VCaP (cell line): ENCODE measurements at regions not wholly inside any gene's neighbourhood (a gene's known extent, or its start where the extent isn't known, plus 50 kb on each side); places are given as distances from the start of the nearest gene placed in this dataset.
A peak's percentile ranks its signal among the peaks of the same experiment; 100 is the strongest.

ENCODE experiments used
- H3K27ac ChIP-seq: fragments of 450-650 bp; 2 replicates; pipeline ENCODE4 v1.5.1; 2017
- TF ChIP-seq, protein P1 (sequence below): fragments of 450-650 bp; conservative IDR thresholded peaks from 2 replicates; pipeline ENCODE4 v1.5.1; 2017; ENCODE audit warnings: mild to moderate bottlenecking, moderate library complexity

DNA sequence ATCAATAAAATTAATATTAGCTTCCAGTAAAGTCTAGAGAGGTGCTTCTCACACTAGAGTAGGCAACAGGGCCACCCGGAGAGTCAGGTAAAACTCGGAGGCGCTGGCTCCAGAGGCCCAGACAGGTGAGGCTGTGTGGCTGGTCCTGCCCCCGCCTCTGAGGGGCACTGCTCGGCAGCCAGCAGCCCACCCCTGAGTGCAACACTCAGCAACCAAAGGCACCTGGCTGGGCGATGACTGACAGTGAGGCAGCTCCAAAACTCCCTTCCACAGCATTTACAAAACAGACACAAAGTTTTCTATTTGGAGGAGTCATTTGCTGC lies 138.8 kb upstream of the ID2 start:
- peak overlapping the region; percentile 22; the same call in 1 of the 2 replicates for H3K27ac ChIP-seq
- TF ChIP-seq, protein P1, sequence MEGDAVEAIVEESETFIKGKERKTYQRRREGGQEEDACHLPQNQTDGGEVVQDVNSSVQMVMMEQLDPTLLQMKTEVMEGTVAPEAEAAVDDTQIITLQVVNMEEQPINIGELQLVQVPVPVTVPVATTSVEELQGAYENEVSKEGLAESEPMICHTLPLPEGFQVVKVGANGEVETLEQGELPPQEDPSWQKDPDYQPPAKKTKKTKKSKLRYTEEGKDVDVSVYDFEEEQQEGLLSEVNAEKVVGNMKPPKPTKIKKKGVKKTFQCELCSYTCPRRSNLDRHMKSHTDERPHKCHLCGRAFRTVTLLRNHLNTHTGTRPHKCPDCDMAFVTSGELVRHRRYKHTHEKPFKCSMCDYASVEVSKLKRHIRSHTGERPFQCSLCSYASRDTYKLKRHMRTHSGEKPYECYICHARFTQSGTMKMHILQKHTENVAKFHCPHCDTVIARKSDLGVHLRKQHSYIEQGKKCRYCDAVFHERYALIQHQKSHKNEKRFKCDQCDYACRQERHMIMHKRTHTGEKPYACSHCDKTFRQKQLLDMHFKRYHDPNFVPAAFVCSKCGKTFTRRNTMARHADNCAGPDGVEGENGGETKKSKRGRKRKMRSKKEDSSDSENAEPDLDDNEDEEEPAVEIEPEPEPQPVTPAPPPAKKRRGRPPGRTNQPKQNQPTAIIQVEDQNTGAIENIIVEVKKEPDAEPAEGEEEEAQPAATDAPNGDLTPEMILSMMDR, result no peak

DNA sequence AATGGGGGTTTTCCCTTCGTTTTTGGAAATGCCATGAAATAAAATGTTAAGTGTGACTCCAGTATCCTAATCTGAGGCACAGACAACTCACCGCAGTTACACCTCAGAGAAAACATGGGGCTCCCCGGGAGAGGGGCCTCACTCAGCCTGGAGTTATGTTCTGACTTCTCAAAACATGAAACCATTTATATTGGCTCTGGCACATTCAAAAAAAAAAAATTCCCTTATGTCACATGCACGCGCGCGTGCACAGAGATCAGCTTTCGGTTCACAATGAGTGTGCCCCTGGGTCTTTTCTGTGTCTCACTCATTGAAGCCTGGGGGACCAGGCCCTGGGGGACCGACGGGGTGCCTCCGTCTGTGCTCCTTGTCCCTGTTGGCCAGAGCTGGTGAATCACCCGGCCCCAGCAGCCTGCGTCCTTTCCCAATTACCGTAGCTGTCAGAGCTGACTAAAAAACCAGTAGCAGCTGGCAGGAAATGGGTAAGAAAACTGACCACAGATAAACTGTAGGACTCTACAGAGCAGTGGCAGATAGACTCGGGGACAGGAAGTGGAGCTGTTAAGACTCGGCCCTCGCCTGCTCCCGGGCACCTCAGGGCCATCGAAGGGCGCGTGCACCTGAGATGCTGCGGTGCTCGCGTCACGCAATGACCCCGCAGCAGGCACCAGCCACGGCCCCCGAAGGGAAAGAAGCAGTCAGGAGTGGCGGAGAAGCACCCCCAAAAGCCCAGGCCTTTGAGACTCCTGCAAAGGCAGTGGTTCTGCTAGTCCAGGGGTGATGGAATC lies 138.3 kb upstream of the ID2 start:
- H3K27ac ChIP-seq, result peak overlapping the region; percentile 22; the same call in 1 of the 2 replicates
- TF ChIP-seq, protein P1, result no peak

DNA sequence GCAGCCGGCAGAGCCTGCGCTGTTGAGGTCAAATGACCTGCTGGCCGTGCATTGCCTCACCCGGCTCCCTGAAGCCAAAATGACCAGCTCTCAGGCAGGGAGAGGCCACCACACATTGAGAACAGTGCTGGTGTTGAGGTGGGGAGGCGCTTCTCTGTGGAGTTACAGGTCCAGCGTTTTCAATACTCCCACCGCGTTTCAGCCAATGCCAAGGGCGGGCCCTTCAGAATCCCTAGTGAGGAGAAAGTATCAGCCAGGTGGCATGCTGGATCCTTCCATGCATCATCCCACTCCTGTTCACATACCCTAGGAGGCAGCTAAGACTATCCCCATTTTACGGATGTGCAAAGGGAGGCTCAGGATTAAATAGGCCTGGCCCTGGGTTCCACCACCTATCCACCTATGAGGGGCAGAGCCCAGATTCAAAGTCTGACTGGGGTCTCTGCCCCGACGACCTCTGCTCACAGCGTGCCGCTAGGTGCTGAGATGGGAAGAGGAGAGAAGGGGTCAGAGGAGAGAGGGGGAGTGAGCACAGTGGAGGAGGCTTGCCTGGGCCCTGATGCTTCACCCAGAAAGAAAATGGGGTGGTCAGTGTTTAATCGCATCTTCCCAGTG lies 137.6 kb upstream of the ID2 start:
- TF ChIP-seq, protein P1, result no peak
- no peak overlapping the region for H3K27ac ChIP-seq

DNA sequence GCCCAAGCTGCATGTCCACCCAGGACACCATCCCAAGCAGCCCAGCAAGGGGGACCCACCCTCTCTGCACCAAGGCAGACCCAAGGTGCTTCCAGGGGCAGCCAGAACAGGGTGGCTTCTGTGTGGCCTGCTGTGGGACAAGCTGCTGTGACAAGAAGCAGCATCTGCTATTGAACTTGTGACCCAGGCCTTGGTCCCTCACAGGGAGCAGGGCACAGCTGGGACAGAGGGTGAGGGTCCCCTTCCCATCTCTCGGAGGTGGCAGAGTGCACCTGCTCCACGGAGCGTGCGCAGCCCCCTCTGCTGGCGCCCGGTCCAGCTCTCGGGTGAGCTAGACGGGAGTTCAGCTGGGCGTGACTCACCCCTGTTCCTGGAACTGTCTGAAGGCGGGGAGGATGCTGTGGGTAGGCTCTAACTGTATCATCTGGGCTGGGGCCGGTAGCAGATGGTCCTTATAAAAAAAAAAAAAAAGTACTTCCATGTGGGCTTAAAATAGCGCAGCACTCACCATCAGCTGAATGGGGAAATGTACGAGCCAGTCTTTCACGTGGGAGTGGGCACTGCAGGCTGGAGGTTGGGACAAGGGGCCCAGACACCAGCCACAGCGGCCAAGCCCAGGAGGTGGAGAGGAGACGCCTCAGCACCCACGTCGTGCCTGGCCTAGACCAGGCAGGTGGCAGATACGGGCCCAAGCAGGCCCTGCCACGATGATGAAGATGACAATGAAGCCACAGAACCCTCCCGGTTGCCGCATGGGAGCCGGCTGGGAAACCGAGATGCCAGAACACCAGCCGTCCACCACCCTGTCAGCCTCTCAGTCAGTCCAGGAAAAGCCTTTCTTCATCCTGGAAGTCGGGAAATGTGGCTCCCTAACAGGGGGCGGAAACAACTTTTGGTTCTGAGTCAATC lies 136.8 kb upstream of the ID2 start:
- H3K27ac ChIP-seq, result no peak overlapping the region
- TF ChIP-seq, protein P1, result no peak

DNA sequence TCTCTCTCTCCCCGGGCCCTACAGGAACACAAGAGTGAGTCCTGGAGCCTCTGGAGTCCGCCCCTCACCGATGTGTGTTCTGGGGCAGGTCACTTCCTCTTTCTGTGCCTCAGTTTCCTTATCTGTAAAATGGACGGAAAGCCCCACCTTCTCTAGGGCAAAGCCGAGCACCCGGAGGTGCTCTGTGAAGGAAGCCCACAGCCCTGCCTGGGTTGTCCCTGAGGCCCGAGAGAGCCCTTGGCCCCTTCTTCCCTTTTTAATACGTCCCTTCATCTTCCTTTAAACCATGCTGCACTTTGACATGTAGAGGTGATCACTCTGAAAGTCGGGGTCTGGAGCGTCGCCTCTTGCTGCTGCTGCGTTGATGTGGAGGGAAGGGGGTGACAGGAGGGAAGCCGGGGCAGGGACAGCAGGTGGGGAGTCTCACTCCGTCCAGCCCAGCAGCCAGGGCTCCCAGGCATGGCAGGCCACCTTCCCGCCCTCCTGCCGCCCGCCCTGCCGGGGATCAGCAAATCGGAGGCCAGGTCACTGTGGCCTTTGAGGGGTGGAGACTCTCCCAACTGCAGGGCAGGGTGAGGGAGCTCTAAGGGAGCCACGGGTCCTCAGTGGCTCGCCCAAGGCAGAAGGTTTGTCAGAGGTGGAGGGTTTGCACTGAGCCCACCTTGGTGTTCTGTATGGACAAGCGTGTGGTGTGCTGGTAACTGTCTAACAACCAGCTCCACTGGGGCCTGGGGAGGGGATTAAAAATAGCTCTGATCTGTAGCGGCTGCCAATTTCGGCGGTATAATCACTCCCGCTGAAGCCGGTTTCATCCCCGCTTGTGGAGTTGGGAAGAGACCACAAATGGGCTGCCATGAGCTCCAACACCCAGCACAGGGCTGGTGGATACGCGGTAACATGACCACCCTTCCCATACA lies 135.9 kb upstream of the ID2 start:
- H3K27ac ChIP-seq, result no peak overlapping the region
- TF ChIP-seq, protein P1, result no peak

DNA sequence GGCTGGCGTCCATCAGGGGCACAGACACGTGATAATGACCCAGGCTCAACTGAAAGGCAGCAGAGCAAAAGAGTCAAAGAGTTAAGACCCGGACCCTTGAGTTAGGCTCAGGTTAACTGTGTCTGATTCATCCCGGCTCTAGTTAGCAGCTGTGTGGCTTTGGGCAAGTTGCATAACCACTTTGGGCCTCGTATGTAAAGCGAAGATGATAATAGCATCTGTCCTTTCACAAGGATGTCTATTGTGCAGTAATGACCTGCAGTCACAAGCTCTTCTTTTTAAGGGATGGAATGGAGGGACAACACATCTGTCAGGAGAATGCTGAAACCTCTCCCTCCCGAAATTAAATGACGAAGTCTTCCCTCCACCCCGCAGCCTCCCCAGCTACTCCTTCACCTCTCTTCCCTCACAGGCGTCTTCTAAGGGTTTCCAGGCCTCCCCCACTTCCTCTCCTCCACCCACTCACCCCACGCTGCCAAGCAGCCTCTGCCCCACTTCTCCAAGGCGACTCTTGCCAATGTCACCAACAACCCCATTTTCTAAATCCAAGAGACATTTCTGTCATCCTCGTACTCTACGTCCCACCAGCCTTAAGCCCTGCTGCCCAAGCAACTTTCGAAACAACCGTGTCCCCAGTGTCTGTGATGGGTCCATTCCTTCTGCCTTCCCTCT lies 135.1 kb upstream of the ID2 start:
- TF ChIP-seq, protein P1, result no peak
- no peak overlapping the region for H3K27ac ChIP-seq
